ENCODE measurements at regions not wholly inside any gene's neighbourhood (a gene's known extent, or its start where the extent isn't known, plus 50 kb on each side); places are given as distances from the start of the nearest gene placed in this dataset.

DNA sequence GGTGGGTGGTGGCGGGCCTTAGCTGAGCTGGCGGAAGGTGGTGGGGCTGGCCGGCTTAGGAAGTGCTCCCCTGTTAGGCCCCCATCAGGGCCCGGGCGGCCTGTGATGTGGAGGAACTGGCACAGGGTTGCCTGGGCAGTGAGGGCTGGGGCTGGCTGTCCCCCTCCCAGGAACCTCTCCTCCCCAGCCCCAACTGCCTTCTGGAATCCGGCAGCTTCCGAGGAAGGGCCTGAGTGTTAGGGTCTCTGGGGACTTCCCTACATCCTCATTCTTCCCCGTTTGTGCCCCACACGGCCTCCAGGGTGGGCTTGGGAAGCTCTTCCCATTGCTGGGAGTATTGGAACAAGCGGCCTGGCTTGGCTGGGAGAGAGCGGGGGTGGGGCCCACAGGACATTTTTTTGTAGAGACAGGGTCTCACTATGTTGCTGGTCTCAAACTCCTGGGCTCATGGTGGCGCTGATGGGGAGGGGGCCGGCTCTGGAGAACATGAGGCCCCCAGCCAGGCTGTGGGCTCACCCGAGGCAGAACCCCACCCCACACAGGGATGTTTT lies 89.9 kb upstream of the CIBAR2 start:
- H3K9me3 ChIP-seq (ENCODE audit: control insufficient read depth, insufficient read depth, low read depth, low read length) = no peaks in the 10 kb centered on the region
- H3K36me3 ChIP-seq (ENCODE audit: control insufficient read depth, insufficient read depth, low read length) = no peaks in the 10 kb centered on the region
- no peak for DNase-seq (ENCODE audit: low read depth, low spot score)
- no peak overlapping the region for H3K4me3 ChIP-seq (ENCODE audit: low read depth in 2 of 2, low read length in 2 of 2)
- H3K4me1 ChIP-seq (ENCODE audit: control insufficient read depth, insufficient read depth, low read length) = peaks cover 10% of the 10 kb centered on the region
- ChIA-PET CTCF (no interaction called here), POLR2A (no interaction called here)
- in situ Hi-C loops (cut with HindIII; ENCODE audit: low pct_unique_long_range_greater_than_20kb, low sequenced_read_pairs) = no loop called here
- no peak for ATAC-seq
- H3K27me3 ChIP-seq (ENCODE audit: control insufficient read depth, insufficient read depth, low read length) = no peaks in the 10 kb centered on the region
- intact Hi-C loops (cut with micrococcal nuclease; ENCODE audit: unreplicated experiment) = no loop called here
- H3K27ac ChIP-seq (ENCODE audit: low read length) = 0 out of 2 replicates have a peak overlapping the region, but pooled peaks have one; percentile 17
- TF ChIP-seq, protein P1, sequence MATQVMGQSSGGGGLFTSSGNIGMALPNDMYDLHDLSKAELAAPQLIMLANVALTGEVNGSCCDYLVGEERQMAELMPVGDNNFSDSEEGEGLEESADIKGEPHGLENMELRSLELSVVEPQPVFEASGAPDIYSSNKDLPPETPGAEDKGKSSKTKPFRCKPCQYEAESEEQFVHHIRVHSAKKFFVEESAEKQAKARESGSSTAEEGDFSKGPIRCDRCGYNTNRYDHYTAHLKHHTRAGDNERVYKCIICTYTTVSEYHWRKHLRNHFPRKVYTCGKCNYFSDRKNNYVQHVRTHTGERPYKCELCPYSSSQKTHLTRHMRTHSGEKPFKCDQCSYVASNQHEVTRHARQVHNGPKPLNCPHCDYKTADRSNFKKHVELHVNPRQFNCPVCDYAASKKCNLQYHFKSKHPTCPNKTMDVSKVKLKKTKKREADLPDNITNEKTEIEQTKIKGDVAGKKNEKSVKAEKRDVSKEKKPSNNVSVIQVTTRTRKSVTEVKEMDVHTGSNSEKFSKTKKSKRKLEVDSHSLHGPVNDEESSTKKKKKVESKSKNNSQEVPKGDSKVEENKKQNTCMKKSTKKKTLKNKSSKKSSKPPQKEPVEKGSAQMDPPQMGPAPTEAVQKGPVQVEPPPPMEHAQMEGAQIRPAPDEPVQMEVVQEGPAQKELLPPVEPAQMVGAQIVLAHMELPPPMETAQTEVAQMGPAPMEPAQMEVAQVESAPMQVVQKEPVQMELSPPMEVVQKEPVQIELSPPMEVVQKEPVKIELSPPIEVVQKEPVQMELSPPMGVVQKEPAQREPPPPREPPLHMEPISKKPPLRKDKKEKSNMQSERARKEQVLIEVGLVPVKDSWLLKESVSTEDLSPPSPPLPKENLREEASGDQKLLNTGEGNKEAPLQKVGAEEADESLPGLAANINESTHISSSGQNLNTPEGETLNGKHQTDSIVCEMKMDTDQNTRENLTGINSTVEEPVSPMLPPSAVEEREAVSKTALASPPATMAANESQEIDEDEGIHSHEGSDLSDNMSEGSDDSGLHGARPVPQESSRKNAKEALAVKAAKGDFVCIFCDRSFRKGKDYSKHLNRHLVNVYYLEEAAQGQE (IDR thresholded peaks at IDR 0.05; ENCODE audit: insufficient read depth in 1 of 2, low read depth in 2 of 2, low read length in 1 of 2) = no peak
- TF ChIP-seq, protein P2, sequence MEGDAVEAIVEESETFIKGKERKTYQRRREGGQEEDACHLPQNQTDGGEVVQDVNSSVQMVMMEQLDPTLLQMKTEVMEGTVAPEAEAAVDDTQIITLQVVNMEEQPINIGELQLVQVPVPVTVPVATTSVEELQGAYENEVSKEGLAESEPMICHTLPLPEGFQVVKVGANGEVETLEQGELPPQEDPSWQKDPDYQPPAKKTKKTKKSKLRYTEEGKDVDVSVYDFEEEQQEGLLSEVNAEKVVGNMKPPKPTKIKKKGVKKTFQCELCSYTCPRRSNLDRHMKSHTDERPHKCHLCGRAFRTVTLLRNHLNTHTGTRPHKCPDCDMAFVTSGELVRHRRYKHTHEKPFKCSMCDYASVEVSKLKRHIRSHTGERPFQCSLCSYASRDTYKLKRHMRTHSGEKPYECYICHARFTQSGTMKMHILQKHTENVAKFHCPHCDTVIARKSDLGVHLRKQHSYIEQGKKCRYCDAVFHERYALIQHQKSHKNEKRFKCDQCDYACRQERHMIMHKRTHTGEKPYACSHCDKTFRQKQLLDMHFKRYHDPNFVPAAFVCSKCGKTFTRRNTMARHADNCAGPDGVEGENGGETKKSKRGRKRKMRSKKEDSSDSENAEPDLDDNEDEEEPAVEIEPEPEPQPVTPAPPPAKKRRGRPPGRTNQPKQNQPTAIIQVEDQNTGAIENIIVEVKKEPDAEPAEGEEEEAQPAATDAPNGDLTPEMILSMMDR (IDR thresholded peaks at IDR 0.05) = no peak
- TF ChIP-seq TCF7L2 (IDR thresholded peaks at IDR 0.05; ENCODE audit: low read depth, low read length) = no peak
- no peak for TF ChIP-seq POLR2AphosphoS5 (IDR thresholded peaks at IDR 0.05; ENCODE audit: low read depth, low read length)
- no peak for TF ChIP-seq SIN3A (IDR thresholded peaks at IDR 0.05; ENCODE audit: borderline replicate concordance, insufficient read depth, low read depth, low read length)
- no TSS peak for BruUV-seq (replicated peaks)

DNA sequence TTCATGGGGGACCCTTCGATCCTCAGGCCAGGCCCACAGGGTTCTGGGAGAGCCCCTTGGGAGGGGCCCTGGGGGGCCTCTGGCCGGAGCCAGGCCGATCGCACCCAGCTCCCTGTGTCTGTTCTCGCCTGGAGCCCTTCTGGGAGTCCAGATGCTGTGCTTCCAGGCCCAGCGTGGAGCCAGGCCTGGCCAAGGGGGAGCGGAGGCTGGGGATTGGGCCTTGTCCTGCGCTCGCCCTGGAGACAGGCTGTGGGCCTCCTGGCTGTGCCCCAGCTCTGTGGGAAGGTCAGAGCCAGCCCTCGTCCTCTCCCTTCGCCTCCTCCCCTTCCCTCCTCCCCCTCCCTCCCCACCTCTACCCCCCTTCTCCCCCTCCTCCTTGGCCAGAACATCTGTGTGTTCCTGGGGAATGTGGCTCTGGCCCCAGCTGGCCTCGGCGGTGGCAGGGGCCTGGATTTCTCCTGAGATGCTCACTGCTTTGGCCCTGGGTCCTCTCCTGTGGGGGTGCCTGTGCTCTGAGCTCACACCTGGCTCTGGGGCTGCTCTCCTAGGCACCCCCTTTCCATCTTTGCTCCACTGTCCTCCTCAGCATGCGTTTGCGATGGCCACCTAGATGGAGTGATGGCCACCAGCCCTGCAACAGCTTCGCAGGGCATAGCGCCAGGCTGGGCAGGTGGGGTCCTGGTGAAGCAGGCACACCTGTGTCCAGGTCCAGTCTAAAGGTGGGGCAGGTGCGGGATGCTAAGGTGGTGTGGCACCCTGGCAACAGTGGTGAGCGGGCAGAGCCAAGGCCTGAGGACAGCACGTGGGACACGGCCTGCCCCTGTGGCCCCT lies 90.6 kb upstream of the CIBAR2 start:
- Histone ChIP-seq H3K36me3 (ENCODE audit: control insufficient read depth, insufficient read depth, low read length) (no peaks in the 10 kb centered on the region), H3K27ac (ENCODE audit: low read length) (0 out of 2 replicates have a peak overlapping the region, but pooled peaks have one; percentile 17), H3K4me1 (ENCODE audit: control insufficient read depth, insufficient read depth, low read length) (peaks cover 10% of the 10 kb centered on the region), H3K27me3 (ENCODE audit: control insufficient read depth, insufficient read depth, low read length) (no peaks in the 10 kb centered on the region), H3K9me3 (ENCODE audit: control insufficient read depth, insufficient read depth, low read depth, low read length) (no peaks in the 10 kb centered on the region), H3K4me3 (ENCODE audit: low read depth in 2 of 2, low read length in 2 of 2) (no peak overlapping the region)
- intact Hi-C loops (cut with micrococcal nuclease; ENCODE audit: unreplicated experiment) = no loop called here
- TF ChIP-seq TCF7L2 (IDR thresholded peaks at IDR 0.05; ENCODE audit: low read depth, low read length) = no peak
- TF ChIP-seq SIN3A (IDR thresholded peaks at IDR 0.05; ENCODE audit: borderline replicate concordance, insufficient read depth, low read depth, low read length) = no peak
- TF ChIP-seq, protein P1 (IDR thresholded peaks at IDR 0.05; ENCODE audit: insufficient read depth in 1 of 2, low read depth in 2 of 2, low read length in 1 of 2) = no peak
- TF ChIP-seq, protein P2 (IDR thresholded peaks at IDR 0.05) = no peak
- TF ChIP-seq POLR2AphosphoS5 (IDR thresholded peaks at IDR 0.05; ENCODE audit: low read depth, low read length) = no peak
- in situ Hi-C loops (cut with HindIII; ENCODE audit: low pct_unique_long_range_greater_than_20kb, low sequenced_read_pairs) = no loop called here
- POLR2A ChIA-PET = no interaction called here
- BruUV-seq (replicated peaks) = no TSS peak
- ATAC-seq = 0 out of 2 replicates have a peak, but pooled peaks have one; percentile 46
- no peak for DNase-seq (ENCODE audit: low read depth, low spot score)
- CTCF ChIA-PET = no interaction called here
